GM06990 (cell line): ENCODE measurements at regions not wholly inside any gene's neighbourhood (a gene's known extent, or its start where the extent isn't known, plus 50 kb on each side); places are given as distances from the start of the nearest gene placed in this dataset.

ENCODE experiments used
- DNase-seq: peaks from one replicate; pipeline ENCODE4 v3.0.0-alpha.2; 2011; ENCODE audit not compliant: insufficient read length; ENCODE audit errors: extremely low read depth
- H3K27me3 ChIP-seq: replicated peaks from 2 replicates; pipeline ENCODE4 v1.6.0; 2011; ENCODE audit warnings: low read length; ENCODE audit not compliant: control insufficient read depth, insufficient read depth
- H3K36me3 ChIP-seq: 2 replicates; pipeline ENCODE4 v1.5.1; 2011; ENCODE audit warnings: low read length; ENCODE audit not compliant: control insufficient read depth, insufficient read depth
- H3K4me3 ChIP-seq: replicated peaks from 2 replicates; pipeline ENCODE4 v1.5.1; 2011; ENCODE audit warnings: low read depth, mild to moderate bottlenecking, control low read depth, low read length
- CTCF ChIP-seq: IDR thresholded peaks from 2 replicates; pipeline ENCODE4 v1.5.1; 2011; ENCODE audit warnings: low read length, control low read depth, mild to moderate bottlenecking, inconsistent platforms; ENCODE audit not compliant: insufficient read depth, poor library complexity, severe bottlenecking

- TF ChIP-seq CTCF = no peak
- Histone ChIP-seq H3K4me3 (no peak overlapping the region), H3K36me3 (no peaks in the 10 kb centered on the region), H3K27me3 (no peaks in the 10 kb centered on the region)
- DNase-seq = no peak
These were observed 292.0 kb downstream of the FGFR2 start for GRCh38 chr10:121306159-121306673.

- DNase-seq = no peak
- TF ChIP-seq CTCF = no peak
- Histone ChIP-seq H3K27me3 (no peaks in the 10 kb centered on the region), H3K4me3 (no peak overlapping the region), H3K36me3 (no peaks in the 10 kb centered on the region)
These were observed 290.7 kb downstream of the FGFR2 start for GRCh38 chr10:121307411-121307980.

- no peaks in the 10 kb centered on the region for H3K27me3 ChIP-seq
- no peak for DNase-seq
- no peak overlapping the region for H3K4me3 ChIP-seq
- no peak for TF ChIP-seq CTCF
- no peaks in the 10 kb centered on the region for H3K36me3 ChIP-seq
These were observed 290.2 kb downstream of the FGFR2 start for GRCh38 chr10:121308020-121308419.

GRCh38 chr10:121309164-121309563 lies 289.1 kb downstream of the FGFR2 start:
- H3K4me3 ChIP-seq = no peak overlapping the region
- DNase-seq = no peak
- no peaks in the 10 kb centered on the region for H3K27me3 ChIP-seq
- no peak for TF ChIP-seq CTCF
- H3K36me3 ChIP-seq = no peaks in the 10 kb centered on the region

- DNase-seq = peak; percentile 32
- Histone ChIP-seq H3K27me3 (no peaks in the 10 kb centered on the region), H3K36me3 (no peaks in the 10 kb centered on the region), H3K4me3 (no peak overlapping the region)
- TF ChIP-seq CTCF = no peak
These were observed 288.0 kb downstream of the FGFR2 start for GRCh38 chr10:121310151-121310711.
